HCT116 (cell line): ENCODE measurements at regions not wholly inside any gene's neighbourhood (a gene's known extent, or its start where the extent isn't known, plus 50 kb on each side); places are given as distances from the start of the nearest gene placed in this dataset.

Experiments used
- ATAC-seq: fragments of 200-7000 bp; cut with Tn5 transposase; 2 replicates; pipeline ENCODE4 v1.9.1; 2020; ENCODE audit warnings: mild to moderate bottlenecking, moderate library complexity
- BruUV-seq: library from RNA; stranded (reverse); fragments of 400-500 nt; replicated peaks from 2 replicates; lab custom pipeline; 2021; lab: Mats Ljungman, UMichigan
- CTCF ChIA-PET: fragments of 300-600 bp; sonication (Branson Sonifier 250); formaldehyde crosslinking; loops from one replicate; lab custom pipeline; 2021; ENCODE audit warnings: antibody characterized with exemption; lab: Charles Lee
- POLR2A ChIA-PET: fragments of 300-600, 350-600 bp; sonication (Branson Sonifier 250); formaldehyde crosslinking; loops from one replicate; lab custom pipeline; 2021; ENCODE audit warnings: antibody characterized with exemption; lab: Charles Lee
- RAD21 ChIA-PET, 2 experiments: fragments of 300-600 bp; sonication (Branson Sonifier 250); formaldehyde crosslinking; loops; one replicate each; lab custom pipeline; 2023; ENCODE audit warnings: low total read pairs in 2 of 2; ENCODE audit not compliant: uncharacterized antibody in 2 of 2, unreplicated experiment in 2 of 2, low non-redundant PET in 1 of 2; lab: Charles Lee
- DNase-seq: peaks from one replicate; pipeline ENCODE4 v3.0.0-alpha.2; 2010; ENCODE audit warnings: low read depth, low spot score
- H2AFZ ChIP-seq: fragments of 200-600 bp; shearing (Covaris generic), sonication (generic); 2 replicates; pipeline ENCODE4 v1.6.1; 2017; ENCODE audit warnings: low read depth, mixed run types, mixed read lengths, antibody characterized with exemption, low read length; ENCODE audit not compliant: poor library complexity, severe bottlenecking
- H3K27ac ChIP-seq: 2 replicates; pipeline ENCODE4 v1.5.1; 2012; ENCODE audit warnings: low read depth, low read length
- H3K27me3 ChIP-seq: fragments of 200-600 bp; sonication (generic); 2 replicates; pipeline ENCODE4 v1.6.1; 2016; ENCODE audit warnings: mixed run types, low read length, mixed read lengths; ENCODE audit not compliant: insufficient read depth
- H3K36me3 ChIP-seq, 2 experiments: fragments of 200-500 bp in 1 of 2; fragments of 200-600 bp in 1 of 2; sonication (Bioruptor generic) in 1 of 2; sonication (generic) in 1 of 2; 2 replicates each; pipeline versions ENCODE4 v1.5.1 to v1.6.1; 2014 to 2016; ENCODE audit warnings: low read length in 2 of 2, inconsistent platforms in 1 of 2, mixed read lengths in 1 of 2, mixed run types in 1 of 2; ENCODE audit not compliant: insufficient read depth in 2 of 2, control insufficient read depth in 1 of 2
- H3K4me1 ChIP-seq, 2 experiments: fragments of 200-600 bp in 1 of 2; sonication (generic) in 1 of 2; 2 replicates each; pipeline versions ENCODE4 v1.5.1 to v1.6.1; 2012 to 2017; ENCODE audit warnings: low read length in 2 of 2, inconsistent platforms in 1 of 2, mild to moderate bottlenecking in 1 of 2, mixed read lengths in 1 of 2, mixed run types in 1 of 2, moderate library complexity in 1 of 2; ENCODE audit not compliant: insufficient read depth in 2 of 2, control insufficient read depth in 1 of 2
- H3K4me2 ChIP-seq: fragments of 200-600 bp; sonication (generic); 2 replicates; pipeline ENCODE4 v1.6.1; 2017; ENCODE audit warnings: mixed run types, low read length, mixed read lengths
- H3K4me3 ChIP-seq, 2 experiments: fragments of 200-600 bp in 1 of 2; sonication (generic) in 1 of 2; replicated peaks in 1 of 2; 2 replicates each; pipeline ENCODE4 v1.5.1; 2011 to 2016; ENCODE audit warnings: low read length in 2 of 2, control low read depth in 1 of 2, low read depth in 1 of 2, mild to moderate bottlenecking in 1 of 2, mixed read lengths in 1 of 2, mixed run types in 1 of 2
- H3K79me2 ChIP-seq: fragments of 200-600 bp; sonication (generic); 2 replicates; pipeline ENCODE4 v1.6.1; 2017; ENCODE audit warnings: mild to moderate bottlenecking, mixed run types, low read length, moderate library complexity, mixed read lengths; ENCODE audit not compliant: insufficient read depth
- H3K9ac ChIP-seq: fragments of 200-600 bp; sonication (generic); 2 replicates; pipeline ENCODE4 v1.6.1; 2016; ENCODE audit warnings: low read length, mixed read lengths
- H3K9me2 ChIP-seq: fragments of 200-600 bp; sonication (generic), shearing (Covaris generic); 2 replicates; pipeline ENCODE4 v1.6.1; 2017; ENCODE audit warnings: mixed run types, mild to moderate bottlenecking, moderate library complexity; ENCODE audit not compliant: insufficient read depth
- H3K9me3 ChIP-seq, 2 experiments: fragments of 200-500 bp in 1 of 2; fragments of 200-600 bp in 1 of 2; sonication (Bioruptor generic) in 1 of 2; sonication (generic) in 1 of 2; 2 replicates each; pipeline ENCODE4 v1.6.1; 2014 to 2017; ENCODE audit warnings: low read length in 2 of 2, mixed read lengths in 2 of 2, inconsistent platforms in 1 of 2, low read depth in 1 of 2, mild to moderate bottlenecking in 1 of 2, mixed run types in 1 of 2, moderate library complexity in 1 of 2; ENCODE audit not compliant: control insufficient read depth in 1 of 2, insufficient read depth in 1 of 2
- H4K20me1 ChIP-seq: fragments of 200-600 bp; sonication (generic), shearing (Covaris generic); 2 replicates; pipeline ENCODE4 v1.6.1; 2017; ENCODE audit warnings: mixed run types, mild to moderate bottlenecking, moderate library complexity; ENCODE audit not compliant: insufficient read depth
- CBX3 ChIP-seq: IDR thresholded peaks from 2 replicates; pipeline ENCODE4 v1.6.1; 2012; ENCODE audit warnings: low read depth
- EGR1 ChIP-seq: IDR thresholded peaks from 2 replicates; pipeline ENCODE4 v1.6.1; 2012; ENCODE audit warnings: low read depth
- EZH2 ChIP-seq: fragments of 200-600 bp; sonication (generic); IDR thresholded peaks from 2 replicates; pipeline ENCODE4 v1.6.1; 2017; ENCODE audit warnings: antibody characterized with exemption, mixed run types
- FOSL1 ChIP-seq: IDR thresholded peaks from 2 replicates; pipeline ENCODE4 v1.6.1; 2012; ENCODE audit warnings: low read depth
- JUND ChIP-seq: IDR thresholded peaks from 2 replicates; pipeline ENCODE4 v1.6.1; 2012
- POLR2AphosphoS5 ChIP-seq: IDR thresholded peaks from 2 replicates; pipeline ENCODE4 v1.6.1; 2011; ENCODE audit warnings: mild to moderate bottlenecking, low read depth, low read length, moderate library complexity
- SRF ChIP-seq: IDR thresholded peaks from 2 replicates; pipeline ENCODE4 v1.6.1; 2012; ENCODE audit warnings: low read depth
- TCF7L2 ChIP-seq: IDR thresholded peaks from 2 replicates; pipeline ENCODE4 v1.7.0; 2011; ENCODE audit warnings: borderline replicate concordance, inconsistent platforms; ENCODE audit not compliant: insufficient read depth, insufficient read length; ENCODE audit errors: extremely low read depth
- ZBTB33 ChIP-seq: IDR thresholded peaks from 2 replicates; pipeline ENCODE4 v1.6.1; 2011; ENCODE audit warnings: mild to moderate bottlenecking, low read length, moderate library complexity; ENCODE audit not compliant: insufficient replicate concordance; ENCODE audit errors: extremely low read depth
- ZNF274 ChIP-seq: fragments of 200-500 bp; sonication (Bioruptor generic); IDR thresholded peaks from 2 replicates; pipeline ENCODE4 v1.6.1; 2014; ENCODE audit warnings: mild to moderate bottlenecking, low read depth, low read length, inconsistent platforms
- intact Hi-C: fragments of 100-400 bp; cut with micrococcal nuclease; formaldehyde crosslinking; loops from 2 replicates; pipeline ENCODE4 v1.10.0; 2022

DNA sequence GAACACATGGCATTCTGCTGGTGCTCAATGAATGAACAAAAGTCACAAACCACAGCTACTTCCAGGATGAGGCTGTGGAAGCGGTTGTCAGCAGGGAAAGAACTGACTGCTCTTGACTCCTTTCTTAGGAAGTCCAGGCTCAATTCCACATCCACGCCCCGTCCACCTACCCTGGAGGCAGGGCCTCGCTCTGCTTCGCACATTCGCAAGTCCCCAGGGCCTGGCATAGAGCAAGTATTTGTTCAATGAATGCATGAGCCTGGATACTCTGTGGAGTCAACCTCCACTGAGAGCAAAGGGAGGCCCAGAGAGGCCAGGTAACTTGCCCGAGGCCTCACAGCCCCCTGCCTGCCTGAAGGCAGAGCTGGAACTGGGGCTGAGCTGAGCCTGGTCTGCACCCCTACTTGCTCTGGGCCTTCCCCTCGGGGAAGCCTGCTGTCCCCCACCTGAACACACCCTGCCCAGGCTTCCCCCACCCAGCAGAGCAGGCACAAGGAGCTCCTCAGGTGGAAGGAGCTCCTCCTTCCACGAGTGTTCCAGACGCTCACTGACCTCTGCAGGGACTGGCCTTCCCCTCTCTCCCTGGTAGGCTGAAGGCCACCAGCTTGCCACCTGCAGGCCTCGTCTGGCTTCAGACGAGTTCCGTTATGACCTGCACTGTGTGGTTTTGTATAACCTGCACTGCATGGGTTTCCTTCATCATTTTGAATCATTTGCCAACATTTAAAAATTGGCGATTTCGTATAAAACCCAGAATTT, 119.3 kb upstream of the PTPN1 start:
- RAD21 ChIA-PET: no interaction called here
- CTCF ChIA-PET: no interaction called here
- Histone ChIP-seq H3K9me3 (no peaks in the 10 kb centered on the region), H3K9me2 (no peaks in the 10 kb centered on the region), H3K4me2 (no peak overlapping the region), H3K9ac (no peak overlapping the region), H4K20me1 (no peaks in the 10 kb centered on the region), H3K4me3 (no peak overlapping the region), H3K27me3 (no peaks in the 10 kb centered on the region), H3K79me2 (no peaks in the 10 kb centered on the region), H2AFZ (no peak overlapping the region), H3K4me1 (peaks cover 0 to 6% of the 10 kb centered on the region in 2 experiments; a peak in 2 of 4 replicates), H3K36me3 (no peaks in the 10 kb centered on the region), H3K27ac (no peak overlapping the region)
- ATAC-seq (no peak), DNase-seq (no peak)
- intact Hi-C loops: no loop called here
- no peak for TF ChIP-seq EZH2
- no peak for TF ChIP-seq EGR1
- BruUV-seq: no TSS peak
- POLR2A ChIA-PET: no interaction called here

DNA sequence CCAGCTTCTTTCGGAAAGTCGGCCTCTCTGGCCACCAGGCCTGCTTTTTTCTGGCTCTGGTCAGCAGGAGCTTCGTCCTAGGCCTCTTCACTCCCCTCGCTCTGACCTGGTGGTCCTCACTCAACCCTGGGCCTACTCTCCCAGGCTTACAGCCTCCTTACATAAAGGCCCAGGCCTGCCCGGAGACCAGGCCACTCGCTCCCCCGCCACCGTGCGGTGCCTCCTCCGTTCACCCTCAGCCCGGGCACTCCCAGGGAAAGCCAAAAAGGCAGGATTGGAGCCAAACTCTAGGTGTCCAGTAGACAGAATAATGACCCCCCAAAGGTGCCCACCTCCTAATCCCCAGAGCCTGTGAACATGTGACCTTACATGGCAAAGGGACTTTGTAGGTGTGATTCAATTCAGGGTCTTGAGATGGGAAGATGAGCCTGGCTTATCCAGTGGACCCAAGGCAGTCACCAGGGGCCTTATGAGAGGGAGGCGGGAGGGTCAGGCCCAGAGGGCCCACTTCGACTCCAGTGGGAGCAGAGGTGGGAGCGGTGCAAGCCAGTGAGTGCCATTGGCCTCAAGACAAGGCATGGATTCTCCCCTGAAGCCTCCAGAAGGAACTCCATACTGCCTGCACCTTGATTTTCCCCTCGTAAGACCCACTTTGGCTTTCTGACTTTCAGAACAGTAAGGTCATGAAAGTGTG, 118.6 kb upstream of the PTPN1 start:
- peaks cover 0 to 6% of the 10 kb centered on the region in 2 experiments; a peak in 2 of 4 replicates for H3K4me1 ChIP-seq
- H3K9me3 ChIP-seq: no peaks in the 10 kb centered on the region
- no peak overlapping the region for H3K4me3 ChIP-seq
- no peaks in the 10 kb centered on the region for H3K36me3 ChIP-seq
- ATAC-seq (no peak), DNase-seq (no peak)
- H3K27ac ChIP-seq: no peak overlapping the region
- no peaks in the 10 kb centered on the region for H3K27me3 ChIP-seq
- no peak overlapping the region for H3K9ac ChIP-seq
- no peaks in the 10 kb centered on the region for H3K79me2 ChIP-seq
- TF ChIP-seq ZBTB33: no peak
- TF ChIP-seq EZH2: no peak
- no peak for TF ChIP-seq JUND
- no peak for TF ChIP-seq EGR1
- TF ChIP-seq CBX3: no peak
- TF ChIP-seq ZNF274: no peak
- TF ChIP-seq SRF: no peak
- TF ChIP-seq FOSL1: no peak
- no peak for TF ChIP-seq POLR2AphosphoS5
- TF ChIP-seq TCF7L2: no peak
- H3K9me2 ChIP-seq: no peaks in the 10 kb centered on the region
- POLR2A ChIA-PET: no interaction called here
- CTCF ChIA-PET: no interaction called here
- H3K4me2 ChIP-seq: no peak overlapping the region
- RAD21 ChIA-PET: no interaction called here
- no TSS peak for BruUV-seq
- intact Hi-C loops: no loop called here
- H2AFZ ChIP-seq: no peak overlapping the region
- H4K20me1 ChIP-seq: no peaks in the 10 kb centered on the region
